ENCODE measurements at regions not wholly inside any gene's neighbourhood (a gene's known extent, or its start where the extent isn't known, plus 50 kb on each side); places are given as distances from the start of the nearest gene placed in this dataset.

DNA sequence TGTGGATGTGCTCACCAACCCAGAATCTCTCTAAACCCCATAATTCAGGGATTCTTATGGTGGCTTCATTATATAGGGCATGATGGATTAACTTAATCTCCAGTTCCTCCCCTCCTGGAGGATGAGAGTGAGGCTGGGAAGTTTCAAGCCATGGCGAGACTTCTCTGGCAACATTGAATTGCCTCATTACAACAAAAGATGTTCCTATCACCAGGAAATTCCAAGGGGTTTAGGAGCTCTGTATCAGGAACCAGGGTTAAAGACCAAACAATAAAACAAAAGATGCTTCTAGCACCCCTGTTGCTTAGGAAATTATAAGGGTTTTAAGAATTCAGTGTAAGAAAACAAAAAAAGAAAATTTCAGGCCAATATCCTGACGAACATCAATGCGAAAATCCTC, 100.1 kb downstream of the NAB1 start:
- TF ChIP-seq, protein P1, sequence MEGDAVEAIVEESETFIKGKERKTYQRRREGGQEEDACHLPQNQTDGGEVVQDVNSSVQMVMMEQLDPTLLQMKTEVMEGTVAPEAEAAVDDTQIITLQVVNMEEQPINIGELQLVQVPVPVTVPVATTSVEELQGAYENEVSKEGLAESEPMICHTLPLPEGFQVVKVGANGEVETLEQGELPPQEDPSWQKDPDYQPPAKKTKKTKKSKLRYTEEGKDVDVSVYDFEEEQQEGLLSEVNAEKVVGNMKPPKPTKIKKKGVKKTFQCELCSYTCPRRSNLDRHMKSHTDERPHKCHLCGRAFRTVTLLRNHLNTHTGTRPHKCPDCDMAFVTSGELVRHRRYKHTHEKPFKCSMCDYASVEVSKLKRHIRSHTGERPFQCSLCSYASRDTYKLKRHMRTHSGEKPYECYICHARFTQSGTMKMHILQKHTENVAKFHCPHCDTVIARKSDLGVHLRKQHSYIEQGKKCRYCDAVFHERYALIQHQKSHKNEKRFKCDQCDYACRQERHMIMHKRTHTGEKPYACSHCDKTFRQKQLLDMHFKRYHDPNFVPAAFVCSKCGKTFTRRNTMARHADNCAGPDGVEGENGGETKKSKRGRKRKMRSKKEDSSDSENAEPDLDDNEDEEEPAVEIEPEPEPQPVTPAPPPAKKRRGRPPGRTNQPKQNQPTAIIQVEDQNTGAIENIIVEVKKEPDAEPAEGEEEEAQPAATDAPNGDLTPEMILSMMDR (conservative IDR thresholded peaks at IDR 0.05; ENCODE audit: low read depth, low read length), result no peak
- no peak for TF ChIP-seq EZH2 (IDR thresholded peaks at IDR 0.05; ENCODE audit: borderline replicate concordance, low read depth, low read length, poor library complexity, severe bottlenecking)
